Endothelial cell (in vitro differentiated cells): ENCODE measurements at regions not wholly inside any gene's neighbourhood (a gene's known extent, or its start where the extent isn't known, plus 50 kb on each side); places are given as distances from the start of the nearest gene placed in this dataset.

Experiments used
- DNase-seq: peaks from one replicate; pipeline ENCODE4 v3.0.0; 2021; ENCODE audit warnings: low spot score
- H3K27ac Mint-ChIP-seq: one replicate; pipeline ENCODE4 v1.8.0; 2021; ENCODE audit warnings: mixed read lengths, inconsistent platforms; ENCODE audit not compliant: unreplicated experiment
- H3K27me3 Mint-ChIP-seq: one replicate; pipeline ENCODE4 v1.8.0; 2021; ENCODE audit warnings: mild to moderate bottlenecking, moderate library complexity, mixed read lengths, inconsistent platforms; ENCODE audit not compliant: unreplicated experiment
- H3K36me3 Mint-ChIP-seq: one replicate; pipeline ENCODE4 v1.8.0; 2021; ENCODE audit warnings: mild to moderate bottlenecking, low read depth, mixed read lengths, inconsistent platforms; ENCODE audit not compliant: unreplicated experiment
- H3K4me1 Mint-ChIP-seq: one replicate; pipeline ENCODE4 v1.8.0; 2021; ENCODE audit warnings: mild to moderate bottlenecking, mixed read lengths, inconsistent platforms; ENCODE audit not compliant: unreplicated experiment
- H3K4me3 Mint-ChIP-seq: one replicate; pipeline ENCODE4 v1.8.0; 2021; ENCODE audit warnings: mild to moderate bottlenecking, mixed read lengths, inconsistent platforms; ENCODE audit not compliant: unreplicated experiment
- H3K9me3 Mint-ChIP-seq: one replicate; pipeline ENCODE4 v1.8.0; 2021; ENCODE audit warnings: mixed read lengths, inconsistent platforms; ENCODE audit not compliant: unreplicated experiment
- TF ChIP-seq, protein P1 (sequence below): fragments of 200-600 bp; sonication (generic); IDR thresholded peaks from one replicate; pipeline ENCODE4 v1.5.0; 2021; ENCODE audit warnings: antibody characterized with exemption; ENCODE audit not compliant: unreplicated experiment

- no peak for DNase-seq
- Mint-ChIP-seq H3K27ac (no peak overlapping the region), H3K9me3 (no peaks in the 10 kb centered on the region), H3K27me3 (peaks cover 8% of the 10 kb centered on the region), H3K4me3 (no peak overlapping the region), H3K4me1 (peaks cover 5% of the 10 kb centered on the region), H3K36me3 (no peaks in the 10 kb centered on the region)
- TF ChIP-seq, protein P1, sequence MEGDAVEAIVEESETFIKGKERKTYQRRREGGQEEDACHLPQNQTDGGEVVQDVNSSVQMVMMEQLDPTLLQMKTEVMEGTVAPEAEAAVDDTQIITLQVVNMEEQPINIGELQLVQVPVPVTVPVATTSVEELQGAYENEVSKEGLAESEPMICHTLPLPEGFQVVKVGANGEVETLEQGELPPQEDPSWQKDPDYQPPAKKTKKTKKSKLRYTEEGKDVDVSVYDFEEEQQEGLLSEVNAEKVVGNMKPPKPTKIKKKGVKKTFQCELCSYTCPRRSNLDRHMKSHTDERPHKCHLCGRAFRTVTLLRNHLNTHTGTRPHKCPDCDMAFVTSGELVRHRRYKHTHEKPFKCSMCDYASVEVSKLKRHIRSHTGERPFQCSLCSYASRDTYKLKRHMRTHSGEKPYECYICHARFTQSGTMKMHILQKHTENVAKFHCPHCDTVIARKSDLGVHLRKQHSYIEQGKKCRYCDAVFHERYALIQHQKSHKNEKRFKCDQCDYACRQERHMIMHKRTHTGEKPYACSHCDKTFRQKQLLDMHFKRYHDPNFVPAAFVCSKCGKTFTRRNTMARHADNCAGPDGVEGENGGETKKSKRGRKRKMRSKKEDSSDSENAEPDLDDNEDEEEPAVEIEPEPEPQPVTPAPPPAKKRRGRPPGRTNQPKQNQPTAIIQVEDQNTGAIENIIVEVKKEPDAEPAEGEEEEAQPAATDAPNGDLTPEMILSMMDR = no peak
These were observed 53.9 kb upstream of the NCOR2 start for GRCh38 chr12:124621296-124621660.

- Mint-ChIP-seq H3K27me3 (peaks cover 8% of the 10 kb centered on the region), H3K36me3 (no peaks in the 10 kb centered on the region), H3K4me1 (peaks cover 3% of the 10 kb centered on the region), H3K9me3 (no peaks in the 10 kb centered on the region), H3K4me3 (no peak overlapping the region), H3K27ac (no peak overlapping the region)
- no peak for DNase-seq
- TF ChIP-seq, protein P1 = no peak
These were observed 53.3 kb upstream of the NCOR2 start for GRCh38 chr12:124620606-124621295.

DNA sequence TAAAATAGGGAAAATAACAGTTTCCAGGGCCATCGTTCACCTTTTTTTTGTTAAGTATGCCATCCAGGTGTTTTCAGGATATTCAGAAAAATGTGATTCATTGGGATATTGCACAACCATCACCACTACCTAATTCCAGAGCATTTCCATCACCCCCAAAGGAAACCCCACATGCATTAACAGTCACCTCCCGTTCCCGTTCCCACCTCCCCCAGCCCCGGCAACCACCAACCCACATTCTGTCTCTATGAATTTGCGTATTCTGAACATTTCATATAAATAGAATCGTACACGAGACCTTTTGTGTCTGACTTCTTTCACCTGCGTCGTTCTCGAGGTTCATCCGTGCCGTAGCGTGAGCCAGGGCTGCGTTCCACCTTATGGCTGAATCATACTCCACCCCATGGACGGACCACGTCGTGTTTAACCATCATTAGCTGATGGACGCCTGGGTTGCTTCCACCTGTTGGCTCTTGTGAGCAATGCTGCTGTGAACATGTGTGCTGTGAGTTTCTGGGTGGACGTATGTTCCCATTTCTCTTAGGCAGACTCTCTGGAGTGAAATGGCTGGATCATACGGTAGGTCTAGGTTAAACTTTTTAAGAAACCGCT, 51.0 kb upstream of the NCOR2 start:
- no peak overlapping the region for H3K4me3 Mint-ChIP-seq
- no peaks in the 10 kb centered on the region for H3K4me1 Mint-ChIP-seq
- H3K36me3 Mint-ChIP-seq = no peaks in the 10 kb centered on the region
- no peaks in the 10 kb centered on the region for H3K9me3 Mint-ChIP-seq
- peaks cover 10% of the 10 kb centered on the region for H3K27me3 Mint-ChIP-seq
- no peak overlapping the region for H3K27ac Mint-ChIP-seq
- TF ChIP-seq, protein P1 = no peak
- no peak for DNase-seq

DNA sequence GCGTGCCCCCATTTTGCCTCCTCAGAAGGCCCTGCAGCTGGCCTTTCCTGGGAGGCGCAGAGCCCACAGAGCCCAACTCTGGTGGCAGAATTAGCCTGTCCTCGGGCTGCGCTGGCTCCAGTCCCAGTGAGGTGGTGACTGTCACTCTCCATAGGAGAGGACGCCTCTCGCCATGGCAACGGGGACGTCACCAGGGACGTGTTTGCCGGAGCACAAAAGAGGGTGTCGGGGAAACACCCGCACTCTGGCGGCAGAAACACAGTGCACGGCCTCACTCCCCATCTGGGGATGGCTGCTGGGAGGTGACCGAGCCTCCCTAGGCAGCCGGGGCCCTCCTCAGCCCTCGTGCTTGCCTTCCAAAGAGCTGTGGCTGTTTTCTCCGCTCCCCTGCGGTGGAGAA, 50.2 kb upstream of the NCOR2 start:
- H3K4me3 Mint-ChIP-seq = no peak overlapping the region
- H3K36me3 Mint-ChIP-seq = no peaks in the 10 kb centered on the region
- H3K4me1 Mint-ChIP-seq = no peaks in the 10 kb centered on the region
- no peaks in the 10 kb centered on the region for H3K9me3 Mint-ChIP-seq
- no peak for DNase-seq
- H3K27ac Mint-ChIP-seq = no peak overlapping the region
- peaks cover 7% of the 10 kb centered on the region for H3K27me3 Mint-ChIP-seq
- TF ChIP-seq, protein P1 = no peak
